ENCODE measurements at regions not wholly inside any gene's neighbourhood (a gene's known extent, or its start where the extent isn't known, plus 50 kb on each side); places are given as distances from the start of the nearest gene placed in this dataset.

DNA sequence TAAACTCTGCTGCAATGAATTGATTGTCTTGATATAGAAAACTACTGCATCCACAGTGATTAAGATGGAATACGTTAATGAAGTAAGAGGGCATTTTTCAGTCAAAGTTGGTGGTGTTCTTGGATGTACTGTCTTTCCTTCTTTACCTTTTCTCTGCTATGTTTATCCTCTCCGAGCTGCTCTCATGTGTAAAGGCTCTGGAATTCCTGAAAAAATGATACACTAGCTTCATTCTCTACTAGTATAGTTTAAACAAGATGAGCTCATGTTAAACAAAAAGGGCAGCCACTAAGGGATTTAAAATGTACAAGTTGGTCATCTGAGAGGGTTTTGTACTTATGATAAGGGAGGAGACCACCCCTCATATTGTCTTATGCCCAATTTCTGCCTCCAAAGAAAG is 504.6 kb upstream of the NECTIN3 start:
- no peak overlapping the region for H3K4me3 ChIP-seq (ENCODE audit: low read depth, low read length)
- no peak overlapping the region for H3K27ac ChIP-seq
- no peaks in the 10 kb centered on the region for H3K9me3 ChIP-seq (ENCODE audit: severe bottlenecking)
- no peak for TF ChIP-seq CTCF (IDR thresholded peaks at IDR 0.05; ENCODE audit: low read depth, low read length)
- no peaks in the 10 kb centered on the region for H3K36me3 ChIP-seq
- H3K27me3 ChIP-seq (ENCODE audit: insufficient read depth, low read depth, severe bottlenecking) = no peaks in the 10 kb centered on the region
- DNase-seq = no peak

DNA sequence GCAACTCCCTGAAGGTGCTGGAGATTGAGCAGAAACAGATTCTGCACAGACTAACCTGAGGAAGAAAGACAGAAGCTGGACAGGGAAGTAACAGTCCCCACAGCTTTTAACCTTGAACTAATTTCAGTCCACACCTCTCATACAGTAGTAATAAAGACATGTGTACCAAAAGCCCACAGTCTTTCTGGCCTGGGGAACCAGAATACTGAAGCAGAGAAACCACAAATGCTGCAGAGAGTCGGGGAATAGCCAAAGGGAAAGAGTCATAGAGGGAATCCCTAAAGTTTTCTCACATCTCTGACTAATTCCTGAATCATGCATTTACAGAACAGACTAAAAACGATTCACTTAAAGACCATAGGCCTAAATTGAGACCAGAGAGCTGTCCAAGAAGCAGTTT is 503.4 kb upstream of the NECTIN3 start:
- DNase-seq = no peak
- TF ChIP-seq CTCF (IDR thresholded peaks at IDR 0.05; ENCODE audit: low read depth, low read length) = no peak

DNA sequence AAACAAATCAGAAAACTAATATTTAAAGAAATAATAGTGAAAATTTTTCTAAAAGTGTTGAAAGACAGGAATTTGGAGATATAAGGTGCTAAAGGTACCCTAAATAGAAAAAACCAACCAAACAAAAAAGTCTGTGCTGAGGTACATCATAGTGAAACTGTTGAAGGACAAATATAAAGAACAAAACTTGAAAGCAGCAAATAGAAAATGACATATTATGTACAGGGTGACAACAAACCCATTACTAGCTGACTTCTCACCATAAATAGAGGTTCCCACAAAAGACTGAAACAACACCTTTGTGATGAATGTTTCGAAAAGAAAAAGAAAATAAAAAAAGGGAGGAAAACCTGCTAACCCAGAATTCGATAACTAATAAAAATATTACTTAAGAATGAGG is 502.5 kb upstream of the NECTIN3 start:
- no peak overlapping the region for H3K4me3 ChIP-seq (ENCODE audit: low read depth, low read length)
- no peaks in the 10 kb centered on the region for H3K36me3 ChIP-seq
- no peak overlapping the region for H3K27ac ChIP-seq
- no peaks in the 10 kb centered on the region for H3K9me3 ChIP-seq (ENCODE audit: severe bottlenecking)
- DNase-seq = no peak
- TF ChIP-seq CTCF (IDR thresholded peaks at IDR 0.05; ENCODE audit: low read depth, low read length) = no peak
- no peaks in the 10 kb centered on the region for H3K27me3 ChIP-seq (ENCODE audit: insufficient read depth, low read depth, severe bottlenecking)

More for the DNA sequence above, 503.4 kb upstream of the NECTIN3 start:
- Histone ChIP-seq H3K27me3 (ENCODE audit: insufficient read depth, low read depth, severe bottlenecking) (no peaks in the 10 kb centered on the region), H3K36me3 (no peaks in the 10 kb centered on the region), H3K4me3 (ENCODE audit: low read depth, low read length) (no peak overlapping the region), H3K9me3 (ENCODE audit: severe bottlenecking) (no peaks in the 10 kb centered on the region), H3K27ac (no peak overlapping the region)

DNA sequence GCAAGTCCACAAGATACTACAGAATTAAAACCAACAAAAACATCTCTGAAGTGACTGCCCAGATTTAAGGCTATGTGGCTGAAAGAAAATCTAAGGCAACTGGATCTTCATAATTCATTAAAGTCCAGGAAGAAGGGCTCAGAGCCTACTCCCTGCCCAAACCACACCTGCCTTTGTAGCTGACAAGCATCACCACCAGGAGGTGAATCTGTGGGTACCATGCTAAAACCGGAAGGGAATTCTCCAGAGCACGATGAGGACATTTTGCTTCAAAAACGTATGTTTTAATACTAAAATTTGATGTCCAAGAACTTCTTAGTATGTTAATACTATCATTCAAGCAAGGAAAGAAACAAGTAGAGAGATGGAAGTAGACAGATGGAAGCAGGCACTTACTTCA is 495.9 kb upstream of the NECTIN3 start:
- H3K27ac ChIP-seq = no peak overlapping the region
- H3K27me3 ChIP-seq (ENCODE audit: insufficient read depth, low read depth, severe bottlenecking) = no peaks in the 10 kb centered on the region
- no peak overlapping the region for H3K4me3 ChIP-seq (ENCODE audit: low read depth, low read length)
- no peaks in the 10 kb centered on the region for H3K36me3 ChIP-seq
- TF ChIP-seq CTCF (IDR thresholded peaks at IDR 0.05; ENCODE audit: low read depth, low read length) = no peak
- no peaks in the 10 kb centered on the region for H3K9me3 ChIP-seq (ENCODE audit: severe bottlenecking)
- no peak for DNase-seq

- no peaks in the 10 kb centered on the region for H3K27me3 ChIP-seq (ENCODE audit: insufficient read depth, low read depth, severe bottlenecking)
- H3K9me3 ChIP-seq (ENCODE audit: severe bottlenecking) = no peaks in the 10 kb centered on the region
- no peak for DNase-seq
- no peaks in the 10 kb centered on the region for H3K36me3 ChIP-seq
- no peak overlapping the region for H3K27ac ChIP-seq
- H3K4me3 ChIP-seq (ENCODE audit: low read depth, low read length) = no peak overlapping the region
- TF ChIP-seq CTCF (IDR thresholded peaks at IDR 0.05; ENCODE audit: low read depth, low read length) = no peak
These were observed 494.7 kb upstream of the NECTIN3 start for GRCh38 chr3:110576960-110577359.

- no peak overlapping the region for H3K4me3 ChIP-seq (ENCODE audit: low read depth, low read length)
- no peaks in the 10 kb centered on the region for H3K9me3 ChIP-seq (ENCODE audit: severe bottlenecking)
- no peak for TF ChIP-seq CTCF (IDR thresholded peaks at IDR 0.05; ENCODE audit: low read depth, low read length)
- DNase-seq = no peak
- no peaks in the 10 kb centered on the region for H3K27me3 ChIP-seq (ENCODE audit: insufficient read depth, low read depth, severe bottlenecking)
- H3K36me3 ChIP-seq = no peaks in the 10 kb centered on the region
- H3K27ac ChIP-seq = no peak overlapping the region
These were observed 493.8 kb upstream of the NECTIN3 start for GRCh38 chr3:110577854-110578253.

Measured in WERI-Rb-1 (cell line).